NOMO-1 treated with DMSO at 0.1 percent for 48 hours (cell line): ENCODE measurements at regions not wholly inside any gene's neighbourhood (a gene's known extent, or its start where the extent isn't known, plus 50 kb on each side); places are given as distances from the start of the nearest gene placed in this dataset.
A peak's percentile ranks its signal among the peaks of the same experiment; 100 is the strongest.

Experiments
- DNase-seq: peaks from one replicate; lab custom pipeline; 2025; ENCODE audit not compliant: unreplicated experiment; lab: John Stamatoyannopoulos, UW

DNA sequence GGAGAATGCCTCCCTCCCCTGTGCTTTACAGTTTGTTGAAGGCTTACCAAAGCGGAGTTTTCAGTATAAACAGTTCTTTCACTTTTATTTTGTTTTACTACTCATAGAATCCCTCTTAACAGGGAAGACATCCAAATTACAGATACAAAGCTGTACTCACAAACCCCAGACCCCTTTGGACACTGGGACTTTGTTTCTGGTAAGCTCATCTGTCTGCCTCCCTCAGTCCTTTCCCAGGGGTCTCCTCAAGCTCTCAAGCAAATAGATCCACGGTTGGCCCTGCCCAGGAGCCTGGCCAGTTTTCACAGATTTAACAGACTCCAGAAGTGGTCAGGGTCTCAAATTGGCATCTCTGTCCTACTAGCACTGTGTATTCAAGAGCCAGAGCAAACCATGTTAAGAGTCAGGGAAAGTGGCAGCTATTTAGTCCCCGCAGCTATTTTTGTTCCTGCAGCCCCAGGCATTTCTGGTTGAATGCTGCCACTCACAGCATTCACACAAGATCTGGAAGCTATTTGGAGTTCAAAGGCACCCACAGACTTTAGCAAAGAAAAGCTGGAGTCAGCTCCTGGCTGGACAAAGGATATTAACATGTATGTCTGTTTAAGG is 54.2 kb downstream of the TMEM100 start:
- no peak for DNase-seq

GRCh38 chr17:55666806-55667205 is 55.9 kb downstream of the TMEM100 start:
- peak; percentile 7 for DNase-seq

DNA sequence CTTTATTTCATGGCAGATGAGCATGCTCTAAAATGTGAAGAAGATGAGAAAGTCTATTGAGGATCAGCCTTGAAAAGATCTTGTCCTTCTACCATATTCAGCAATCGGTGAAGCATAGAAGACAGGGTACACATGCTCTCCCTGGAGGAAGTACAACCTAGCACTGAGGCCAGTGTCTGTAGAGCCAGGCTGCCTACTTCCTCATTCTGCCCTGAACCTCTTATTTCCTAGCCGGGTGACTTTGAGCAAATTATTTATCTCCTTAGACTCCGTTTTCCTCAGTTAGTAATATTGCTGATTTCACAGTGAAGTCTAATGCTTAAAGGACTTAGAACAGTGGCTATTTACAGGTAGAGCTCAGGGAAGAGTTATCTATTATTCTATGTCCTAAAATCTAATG is 58.4 kb downstream of the TMEM100 start:
- DNase-seq = peak; percentile 89

DNA sequence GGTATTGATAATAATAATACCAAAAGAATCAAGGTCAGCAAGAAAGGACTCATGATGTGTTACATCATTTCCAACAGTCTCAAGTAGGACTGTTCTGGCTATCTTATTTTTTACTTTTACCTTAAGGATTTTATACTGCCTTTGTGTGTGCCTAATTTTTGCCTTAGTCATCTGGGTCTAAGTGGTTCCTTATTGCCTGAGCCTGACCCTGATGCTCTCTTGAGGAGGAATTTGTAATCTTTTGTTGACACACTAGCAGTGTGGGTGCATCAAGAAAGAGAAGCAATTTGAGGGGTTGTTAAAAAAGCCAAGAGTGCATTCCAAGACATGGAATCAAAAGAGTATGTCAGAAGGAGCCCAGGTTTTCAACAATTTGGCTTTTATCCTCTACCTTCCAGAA is 59.3 kb downstream of the TMEM100 start:
- no peak for DNase-seq

GRCh38 chr17:55661963-55662834 is 60.5 kb downstream of the TMEM100 start:
- DNase-seq = no peak

GRCh38 chr17:55661256-55661758 is 61.4 kb downstream of the TMEM100 start:
- no peak for DNase-seq

DNA sequence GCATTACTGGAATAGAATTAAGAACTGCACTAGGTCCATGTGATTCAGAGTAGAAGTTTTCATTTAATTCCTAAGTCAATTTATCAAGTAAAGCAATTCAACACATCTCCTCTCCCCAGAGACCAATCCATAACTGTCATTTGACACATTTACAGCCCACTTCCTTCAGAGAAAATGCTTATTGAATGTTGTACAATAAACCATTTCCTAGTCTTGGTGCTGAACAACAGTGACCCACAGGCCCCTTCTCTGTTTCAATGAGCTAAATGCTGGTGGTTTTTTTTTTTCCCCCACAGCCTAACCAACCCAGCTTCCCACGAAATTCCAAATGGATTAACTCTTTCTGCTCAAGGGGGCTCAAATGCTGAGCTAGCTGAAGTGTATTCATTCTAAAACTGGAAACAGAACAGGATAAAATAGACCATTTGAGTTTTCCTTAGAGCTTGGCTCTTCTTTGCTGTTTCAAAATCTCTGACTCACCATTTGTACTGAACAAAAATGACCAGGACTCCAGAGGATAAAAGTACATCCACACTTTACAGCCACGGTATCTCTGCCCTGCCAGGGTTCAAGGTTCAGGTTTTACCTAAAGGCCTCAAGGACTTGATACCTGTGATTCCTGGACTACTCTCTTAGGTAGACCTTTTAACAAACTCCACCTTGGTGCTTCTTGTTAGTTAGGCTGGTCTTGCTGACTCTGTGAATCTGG is 62.3 kb downstream of the TMEM100 start:
- peak; percentile 64 for DNase-seq

DNA sequence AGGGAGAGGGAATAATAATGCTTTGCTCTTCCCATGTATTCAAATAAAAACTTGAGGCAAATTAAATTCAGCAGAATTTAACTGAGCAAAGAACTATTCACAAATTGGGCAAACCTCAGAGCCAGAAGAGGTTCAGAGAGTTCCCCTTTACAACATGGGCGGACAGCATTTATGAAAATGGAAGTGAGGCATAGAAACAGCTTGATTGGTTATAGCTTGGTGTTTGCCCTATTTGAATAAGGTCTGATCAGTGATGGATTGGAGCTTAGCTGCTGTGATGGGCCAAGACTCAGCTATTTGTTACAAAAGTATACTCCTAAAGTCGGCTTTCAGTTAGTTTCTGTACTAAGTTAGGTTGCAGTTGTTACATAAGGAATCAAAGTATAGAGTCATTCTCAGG is 63.0 kb downstream of the TMEM100 start:
- DNase-seq = peak; percentile 21

GRCh38 chr17:55655777-55656176 is 66.9 kb downstream of the TMEM100 start:
- DNase-seq = no peak

DNA sequence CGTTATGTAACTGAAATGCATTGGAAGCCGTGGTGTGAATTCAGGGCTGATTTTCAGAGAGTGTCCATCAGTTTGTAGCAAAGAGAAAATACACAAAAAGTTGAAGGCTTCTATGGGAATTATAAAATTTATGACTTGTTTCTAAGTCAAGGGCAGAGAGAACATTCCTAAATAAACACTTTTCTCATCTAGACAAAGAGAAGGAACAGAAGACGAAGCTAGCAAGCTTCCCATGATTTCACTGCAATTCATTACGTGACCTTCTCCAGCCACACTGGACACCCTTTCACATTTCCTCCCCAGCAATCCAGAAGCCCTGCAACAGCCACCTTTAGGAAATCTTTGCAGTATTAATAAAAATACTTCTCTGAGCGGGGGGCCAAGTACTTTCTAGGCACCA is 67.8 kb downstream of the TMEM100 start:
- no peak for DNase-seq

DNA sequence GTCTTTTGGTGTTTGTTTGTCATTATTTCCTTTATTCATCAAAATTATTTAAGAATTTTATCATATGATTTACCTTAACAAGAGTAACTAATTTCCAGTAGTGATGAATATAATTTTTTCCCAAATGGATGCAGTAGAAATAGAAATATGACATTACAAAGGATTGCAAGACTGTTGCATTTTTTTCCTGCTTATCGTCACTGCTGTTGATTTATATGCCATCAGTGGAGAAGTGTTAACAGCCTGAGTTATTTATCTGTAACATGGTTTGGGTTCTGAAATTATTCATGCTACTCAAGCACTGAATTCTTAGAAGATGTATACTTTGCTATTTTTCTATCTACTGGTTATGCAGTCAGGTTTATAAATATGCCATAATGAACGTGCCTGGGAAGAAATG is 68.6 kb downstream of the TMEM100 start:
- no peak for DNase-seq

DNA sequence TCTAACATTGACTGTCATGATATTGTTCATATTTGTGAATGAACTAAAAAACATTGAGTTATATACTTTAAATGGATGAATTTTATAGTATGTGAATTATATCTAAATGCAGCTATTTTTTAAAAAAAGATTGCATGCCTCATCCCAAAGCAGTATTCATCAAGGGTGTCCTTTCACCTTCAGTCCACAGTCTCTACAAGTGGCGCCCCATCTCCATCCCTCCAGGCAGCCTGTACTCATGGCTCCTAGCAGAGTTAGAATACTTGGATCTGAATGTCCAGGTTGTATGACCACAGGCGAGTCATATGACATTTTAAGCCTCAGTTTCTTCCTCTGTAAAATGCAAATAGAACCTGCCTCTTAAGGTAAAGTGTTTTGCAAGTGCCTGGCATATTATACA is 69.8 kb downstream of the TMEM100 start:
- DNase-seq = no peak

DNA sequence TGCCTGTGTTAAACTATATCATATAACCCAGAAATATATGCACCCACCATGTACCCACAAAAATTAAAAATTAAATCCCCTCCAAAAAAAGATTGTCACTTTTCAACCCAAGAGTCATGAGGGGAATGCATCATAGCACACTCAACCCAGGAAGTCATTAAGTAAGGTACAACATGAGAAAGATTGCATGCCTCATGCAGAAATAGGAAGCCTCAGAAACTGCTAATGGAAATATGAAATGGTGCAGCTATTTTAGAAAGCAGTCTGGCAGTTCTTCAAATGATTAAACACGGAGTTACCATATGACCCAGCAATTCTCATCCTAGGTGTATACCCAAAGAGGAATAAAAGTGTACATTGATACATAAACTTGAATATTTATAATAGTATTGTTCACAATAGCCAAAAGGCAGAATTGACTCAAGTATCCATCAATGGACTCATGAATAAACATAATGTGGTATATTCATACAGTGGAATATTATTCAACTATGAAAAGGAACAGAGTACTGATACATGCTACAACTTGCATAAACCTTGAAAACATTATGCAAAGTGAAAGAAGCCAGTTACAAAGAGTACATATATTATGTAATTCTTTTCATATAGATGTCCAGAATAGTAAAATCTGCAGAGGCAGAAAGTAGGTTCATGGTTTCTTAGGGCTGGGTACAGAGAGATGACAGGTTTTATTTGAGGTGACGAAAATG is 70.4 kb downstream of the TMEM100 start:
- DNase-seq = no peak

GRCh38 chr17:55649957-55650597 is 72.6 kb downstream of the TMEM100 start:
- DNase-seq = no peak

GRCh38 chr17:55648086-55648485 is 74.6 kb downstream of the TMEM100 start:
- no peak for DNase-seq

- DNase-seq = no peak
Observed at GRCh38 chr17:55645361-55645760, 77.3 kb downstream of the TMEM100 start.

DNA sequence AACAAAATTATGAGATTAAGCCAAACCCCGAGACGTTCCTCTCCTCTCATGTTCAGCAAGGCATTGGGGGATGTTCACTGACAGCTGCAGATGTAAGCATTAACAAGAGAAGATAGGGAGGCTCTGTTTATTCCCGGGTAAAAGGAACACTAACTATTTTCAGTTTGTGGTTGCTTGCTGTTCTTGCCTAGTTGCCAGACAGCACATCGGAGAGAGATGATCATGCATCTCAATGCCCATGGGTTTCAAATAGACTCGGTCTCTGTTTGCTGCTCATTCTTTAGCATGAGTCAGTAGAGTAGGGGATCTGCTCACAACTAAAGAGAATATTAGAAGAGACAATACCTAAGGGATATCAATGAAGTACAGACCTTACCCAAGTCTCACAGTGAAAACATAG is 78.3 kb downstream of the TMEM100 start:
- no peak for DNase-seq

DNA sequence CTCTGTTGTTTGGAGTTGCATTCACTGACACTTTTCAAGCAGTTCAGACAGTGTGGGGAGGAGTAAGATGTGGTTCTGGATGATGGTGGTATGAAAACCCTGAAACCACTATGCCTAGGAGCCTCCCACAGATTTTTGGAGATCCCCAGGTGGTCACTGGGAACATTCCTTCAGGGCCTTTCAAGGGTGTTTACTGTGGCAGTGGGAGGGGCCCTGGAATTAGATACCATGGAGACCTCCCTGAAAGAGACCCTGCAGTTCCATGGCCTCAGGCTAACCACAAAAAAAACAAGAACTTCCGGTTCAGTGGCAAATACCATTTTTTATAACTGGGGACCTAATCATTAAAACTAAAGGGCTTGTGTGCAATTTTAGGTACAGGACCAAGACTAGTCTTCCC is 79.9 kb downstream of the TMEM100 start:
- DNase-seq = no peak

DNA sequence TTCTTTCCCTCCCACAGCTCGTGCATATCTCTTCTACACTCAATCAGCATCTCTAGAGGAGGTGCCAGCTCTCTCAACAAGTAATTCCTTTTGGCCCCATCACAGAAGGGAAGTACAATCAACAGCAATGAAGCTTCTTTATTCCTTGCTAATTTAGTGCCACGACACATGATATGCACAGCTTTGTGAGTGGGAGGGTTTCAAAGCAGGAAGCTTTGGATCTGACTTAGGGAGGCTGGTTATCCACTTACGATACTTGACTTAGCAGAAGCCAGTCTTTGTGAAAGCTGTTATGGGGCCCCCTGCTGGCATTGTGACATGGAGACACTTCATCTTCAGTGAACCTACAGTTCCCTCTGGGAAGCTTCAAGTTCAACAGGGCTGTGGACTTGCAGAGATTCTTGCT is 81.0 kb downstream of the TMEM100 start:
- DNase-seq = peak; percentile 50

DNA sequence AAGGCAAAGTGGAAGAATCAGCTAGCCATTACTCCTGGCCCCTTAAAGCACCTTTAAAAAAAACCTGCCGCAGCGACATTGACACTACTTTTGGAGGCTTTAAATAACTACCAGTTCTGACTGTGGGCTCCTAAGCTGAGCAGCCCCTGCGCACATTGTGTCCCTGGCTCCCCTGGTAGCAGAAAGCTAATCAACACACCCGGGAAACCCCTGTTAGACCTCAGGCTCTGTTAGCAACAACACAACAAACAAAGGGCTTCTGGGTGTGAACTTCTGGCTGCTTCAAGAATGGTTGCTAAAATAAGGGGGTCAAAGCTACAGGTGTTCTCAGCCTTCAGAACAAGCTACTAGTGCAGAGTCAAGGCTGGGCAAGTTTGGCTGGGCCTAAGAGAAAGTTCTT is 83.6 kb downstream of the TMEM100 start:
- DNase-seq = no peak
